NB4 (cell line): ENCODE measurements at regions not wholly inside any gene's neighbourhood (a gene's known extent, or its start where the extent isn't known, plus 50 kb on each side); places are given as distances from the start of the nearest gene placed in this dataset.

Source experiments
- POLR2A ChIP-seq: IDR thresholded peaks from 2 replicates; pipeline ENCODE4 v1.6.1; 2011; ENCODE audit warnings: mild to moderate bottlenecking; ENCODE audit not compliant: insufficient read length; ENCODE audit errors: extremely low read depth
- TF ChIP-seq, protein P1 (sequence below): IDR thresholded peaks from one replicate; pipeline ENCODE4 v1.5.1; 2012; ENCODE audit warnings: low read depth, low read length
- TF ChIP-seq, protein P2 (sequence below): IDR thresholded peaks from 2 replicates; pipeline ENCODE4 v1.6.1; 2011; ENCODE audit warnings: low read depth, low read length

DNA sequence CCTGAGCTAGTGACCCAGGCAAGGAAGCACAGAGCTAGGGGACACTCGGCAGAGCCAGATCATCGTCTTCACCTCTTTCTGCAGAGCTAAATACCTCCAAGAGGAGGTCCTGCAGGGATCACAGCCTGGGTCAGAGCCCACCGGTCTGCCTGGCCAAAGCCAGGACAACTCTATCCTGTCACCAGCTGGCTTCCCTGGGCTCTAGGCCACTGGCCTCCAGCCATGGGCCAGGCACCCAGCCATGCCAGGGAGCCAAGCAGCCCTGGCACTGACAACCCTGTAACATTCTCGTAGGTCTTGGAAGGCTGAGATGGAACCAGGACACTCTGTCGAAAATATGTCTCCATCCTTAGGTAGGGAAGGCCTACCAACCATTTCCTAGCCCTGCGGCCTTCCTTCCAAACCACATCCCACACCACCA, 270.1 kb downstream of the BUD13 start:
- TF ChIP-seq, protein P1, sequence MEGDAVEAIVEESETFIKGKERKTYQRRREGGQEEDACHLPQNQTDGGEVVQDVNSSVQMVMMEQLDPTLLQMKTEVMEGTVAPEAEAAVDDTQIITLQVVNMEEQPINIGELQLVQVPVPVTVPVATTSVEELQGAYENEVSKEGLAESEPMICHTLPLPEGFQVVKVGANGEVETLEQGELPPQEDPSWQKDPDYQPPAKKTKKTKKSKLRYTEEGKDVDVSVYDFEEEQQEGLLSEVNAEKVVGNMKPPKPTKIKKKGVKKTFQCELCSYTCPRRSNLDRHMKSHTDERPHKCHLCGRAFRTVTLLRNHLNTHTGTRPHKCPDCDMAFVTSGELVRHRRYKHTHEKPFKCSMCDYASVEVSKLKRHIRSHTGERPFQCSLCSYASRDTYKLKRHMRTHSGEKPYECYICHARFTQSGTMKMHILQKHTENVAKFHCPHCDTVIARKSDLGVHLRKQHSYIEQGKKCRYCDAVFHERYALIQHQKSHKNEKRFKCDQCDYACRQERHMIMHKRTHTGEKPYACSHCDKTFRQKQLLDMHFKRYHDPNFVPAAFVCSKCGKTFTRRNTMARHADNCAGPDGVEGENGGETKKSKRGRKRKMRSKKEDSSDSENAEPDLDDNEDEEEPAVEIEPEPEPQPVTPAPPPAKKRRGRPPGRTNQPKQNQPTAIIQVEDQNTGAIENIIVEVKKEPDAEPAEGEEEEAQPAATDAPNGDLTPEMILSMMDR = no peak
- TF ChIP-seq POLR2A = no peak
- TF ChIP-seq, protein P2, sequence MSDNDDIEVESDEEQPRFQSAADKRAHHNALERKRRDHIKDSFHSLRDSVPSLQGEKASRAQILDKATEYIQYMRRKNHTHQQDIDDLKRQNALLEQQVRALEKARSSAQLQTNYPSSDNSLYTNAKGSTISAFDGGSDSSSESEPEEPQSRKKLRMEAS = no peak
